Esophagus squamous epithelium (tissue), 4 donors: ENCODE measurements at regions not wholly inside any gene's neighbourhood (a gene's known extent, or its start where the extent isn't known, plus 50 kb on each side); places are given as distances from the start of the nearest gene placed in this dataset.

Experiments used
- POLR2A ChIP-seq, 4 donors: fragments of 450-650 bp; IDR thresholded peaks; one replicate each; pipeline ENCODE4 v1.6.1; 2017; ENCODE audit warnings: antibody characterized with exemption in 4 of 4, mild to moderate bottlenecking in 4 of 4, moderate library complexity in 3 of 4
- TF ChIP-seq, protein P1 (sequence below), 6 experiments: fragments of 450-650 bp in 4 of 6; fragments of 200-600 bp in 2 of 6; sonication (generic) in 2 of 6; IDR thresholded peaks; one replicate each; pipeline ENCODE4 v1.5.1; 2016 to 2019; ENCODE audit warnings: antibody characterized with exemption in 6 of 6, mild to moderate bottlenecking in 4 of 6, moderate library complexity in 4 of 6

DNA sequence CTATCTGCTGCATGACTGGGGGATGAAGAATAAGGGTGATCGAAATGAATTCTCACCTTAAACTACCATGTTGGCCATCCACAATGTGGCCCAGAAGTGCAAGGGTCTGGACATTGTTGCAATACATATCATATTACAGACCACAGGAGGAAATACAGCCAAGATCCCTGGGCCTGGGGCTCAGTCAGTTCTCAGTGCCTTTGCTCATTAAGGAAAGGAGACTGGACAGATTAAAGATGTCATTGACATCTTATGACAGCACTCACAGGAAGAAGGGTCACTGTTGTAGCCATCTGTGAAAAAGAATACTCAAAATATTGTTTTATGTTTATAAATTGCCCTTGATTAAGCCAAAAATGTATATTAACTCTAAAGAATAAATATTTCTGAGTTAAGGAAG, 1345.2 kb downstream of the FSTL5 start:
- TF ChIP-seq, protein P1, sequence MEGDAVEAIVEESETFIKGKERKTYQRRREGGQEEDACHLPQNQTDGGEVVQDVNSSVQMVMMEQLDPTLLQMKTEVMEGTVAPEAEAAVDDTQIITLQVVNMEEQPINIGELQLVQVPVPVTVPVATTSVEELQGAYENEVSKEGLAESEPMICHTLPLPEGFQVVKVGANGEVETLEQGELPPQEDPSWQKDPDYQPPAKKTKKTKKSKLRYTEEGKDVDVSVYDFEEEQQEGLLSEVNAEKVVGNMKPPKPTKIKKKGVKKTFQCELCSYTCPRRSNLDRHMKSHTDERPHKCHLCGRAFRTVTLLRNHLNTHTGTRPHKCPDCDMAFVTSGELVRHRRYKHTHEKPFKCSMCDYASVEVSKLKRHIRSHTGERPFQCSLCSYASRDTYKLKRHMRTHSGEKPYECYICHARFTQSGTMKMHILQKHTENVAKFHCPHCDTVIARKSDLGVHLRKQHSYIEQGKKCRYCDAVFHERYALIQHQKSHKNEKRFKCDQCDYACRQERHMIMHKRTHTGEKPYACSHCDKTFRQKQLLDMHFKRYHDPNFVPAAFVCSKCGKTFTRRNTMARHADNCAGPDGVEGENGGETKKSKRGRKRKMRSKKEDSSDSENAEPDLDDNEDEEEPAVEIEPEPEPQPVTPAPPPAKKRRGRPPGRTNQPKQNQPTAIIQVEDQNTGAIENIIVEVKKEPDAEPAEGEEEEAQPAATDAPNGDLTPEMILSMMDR (IDR thresholded peaks at IDR 0.05), result no peak
- no peak for TF ChIP-seq POLR2A (IDR thresholded peaks at IDR 0.05)
